Rectal smooth muscle tissue (tissue), 1 donor: ENCODE measurements at regions not wholly inside any gene's neighbourhood (a gene's known extent, or its start where the extent isn't known, plus 50 kb on each side); places are given as distances from the start of the nearest gene placed in this dataset.

Experiments used
- H3K27ac ChIP-seq: one replicate; pipeline ENCODE4 v1.7.0; 2013; ENCODE audit warnings: low read depth, low read length, inconsistent platforms
- H3K27me3 ChIP-seq: one replicate; pipeline ENCODE4 v1.7.0; 2013; ENCODE audit warnings: low read length; ENCODE audit not compliant: control insufficient read depth, insufficient read depth
- H3K36me3 ChIP-seq: one replicate; pipeline ENCODE4 v1.7.0; 2013; ENCODE audit warnings: low read length; ENCODE audit not compliant: control insufficient read depth, insufficient read depth
- H3K4me1 ChIP-seq: one replicate; pipeline ENCODE4 v1.7.0; 2013; ENCODE audit warnings: low read length; ENCODE audit not compliant: control insufficient read depth, insufficient read depth
- H3K4me3 ChIP-seq: one replicate; pipeline ENCODE4 v1.7.0; 2013; ENCODE audit warnings: low read length
- H3K9ac ChIP-seq: one replicate; pipeline ENCODE4 v1.7.0; 2013; ENCODE audit warnings: low read length

DNA sequence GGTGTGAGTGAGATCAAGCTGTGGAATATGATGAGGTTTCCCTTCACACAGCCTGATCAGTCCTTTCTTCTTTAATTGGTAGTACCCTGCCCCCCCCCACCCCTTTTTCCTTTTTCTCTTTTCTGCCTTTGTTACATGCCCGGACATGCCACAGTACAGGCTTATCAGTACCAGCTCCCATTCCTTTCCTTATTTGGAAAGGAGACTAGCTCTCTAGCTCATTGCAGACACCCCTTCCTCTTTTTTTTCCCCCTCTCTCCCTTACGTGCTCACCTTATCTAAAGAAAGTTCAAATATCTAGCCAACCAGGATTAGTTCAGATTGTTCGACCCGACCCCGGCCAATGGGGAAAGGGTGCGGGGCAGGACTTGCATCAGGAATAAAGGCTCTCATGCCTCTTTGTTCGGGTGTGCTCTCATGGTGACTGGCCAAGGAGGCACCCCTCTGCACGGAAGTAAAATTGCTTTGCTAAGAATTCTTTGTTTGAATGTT lies 230.4 kb downstream of the ACTR3B start:
- H3K36me3 ChIP-seq, result no peaks in the 10 kb centered on the region
- H3K27me3 ChIP-seq, result no peaks in the 10 kb centered on the region
- no peak overlapping the region for H3K4me3 ChIP-seq
- no peak overlapping the region for H3K27ac ChIP-seq
- no peaks in the 10 kb centered on the region for H3K4me1 ChIP-seq
- H3K9ac ChIP-seq, result no peak overlapping the region

GRCh38 chr7:152998420-152998819 lies 238.9 kb downstream of the ACTR3B start:
- Histone ChIP-seq H3K4me3 (no peak overlapping the region), H3K4me1 (no peaks in the 10 kb centered on the region), H3K27me3 (no peaks in the 10 kb centered on the region), H3K9ac (no peak overlapping the region), H3K27ac (no peak overlapping the region), H3K36me3 (no peaks in the 10 kb centered on the region)

DNA sequence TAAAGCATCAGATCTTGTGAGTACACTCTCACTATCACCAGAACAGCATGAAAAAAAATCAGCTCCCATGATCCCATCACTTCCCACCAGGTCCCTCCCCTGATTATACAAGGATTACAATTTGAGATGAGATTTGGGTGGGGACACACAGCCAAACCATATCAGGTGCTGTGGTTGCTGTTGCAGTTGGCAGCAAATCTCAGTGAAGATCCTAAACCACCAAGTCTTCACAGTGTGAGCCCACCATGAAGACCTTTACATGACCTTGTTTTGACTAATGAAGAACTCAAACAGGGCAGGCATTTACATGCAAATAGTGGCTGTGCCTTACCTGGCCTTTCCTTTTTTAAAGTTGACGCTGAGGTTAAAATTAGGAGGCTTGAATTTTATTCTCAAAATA lies 242.6 kb downstream of the ACTR3B start:
- H3K36me3 ChIP-seq, result no peaks in the 10 kb centered on the region
- no peak overlapping the region for H3K4me3 ChIP-seq
- no peak overlapping the region for H3K9ac ChIP-seq
- no peaks in the 10 kb centered on the region for H3K4me1 ChIP-seq
- no peak overlapping the region for H3K27ac ChIP-seq
- H3K27me3 ChIP-seq, result no peaks in the 10 kb centered on the region

DNA sequence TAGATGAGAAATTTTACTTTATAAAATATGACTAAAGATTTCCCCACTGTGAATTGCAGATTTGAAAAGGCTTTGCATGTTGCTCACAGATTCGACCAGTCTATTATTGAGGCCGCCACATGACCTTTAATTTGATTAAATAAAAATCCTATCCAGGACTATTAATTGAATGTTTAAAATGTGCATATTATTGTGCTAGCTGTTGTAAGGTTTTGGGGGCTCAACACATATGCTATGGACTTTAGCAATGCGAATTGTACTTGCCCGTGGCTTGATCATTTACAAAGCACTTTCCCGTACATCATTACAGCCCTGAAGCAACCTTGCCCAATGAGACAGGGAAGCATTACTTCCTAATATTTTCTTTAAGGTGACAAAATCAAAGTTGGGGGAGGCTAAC lies 243.0 kb downstream of the ACTR3B start:
- no peaks in the 10 kb centered on the region for H3K36me3 ChIP-seq
- no peaks in the 10 kb centered on the region for H3K27me3 ChIP-seq
- H3K4me1 ChIP-seq, result no peaks in the 10 kb centered on the region
- no peak overlapping the region for H3K9ac ChIP-seq
- no peak overlapping the region for H3K4me3 ChIP-seq
- no peak overlapping the region for H3K27ac ChIP-seq

- no peak overlapping the region for H3K9ac ChIP-seq
These were observed 244.8 kb downstream of the ACTR3B start for GRCh38 chr7:153004341-153004740.

GRCh38 chr7:153005750-153006435 lies 246.3 kb downstream of the ACTR3B start:
- H3K27me3 ChIP-seq, result no peaks in the 10 kb centered on the region
- H3K36me3 ChIP-seq, result no peaks in the 10 kb centered on the region
- H3K27ac ChIP-seq, result no peak overlapping the region
- H3K9ac ChIP-seq, result no peak overlapping the region
- H3K4me1 ChIP-seq, result no peaks in the 10 kb centered on the region
- no peak overlapping the region for H3K4me3 ChIP-seq

More at GRCh38 chr7:153004341-153004740, 244.8 kb downstream of the ACTR3B start:
- Histone ChIP-seq H3K27me3 (no peaks in the 10 kb centered on the region), H3K4me3 (no peak overlapping the region), H3K36me3 (no peaks in the 10 kb centered on the region), H3K4me1 (no peaks in the 10 kb centered on the region), H3K27ac (no peak overlapping the region)

- Histone ChIP-seq H3K4me1 (no peaks in the 10 kb centered on the region), H3K27ac (no peak overlapping the region), H3K36me3 (no peaks in the 10 kb centered on the region), H3K9ac (no peak overlapping the region), H3K4me3 (no peak overlapping the region), H3K27me3 (no peaks in the 10 kb centered on the region)
These were observed 246.9 kb downstream of the ACTR3B start for GRCh38 chr7:153006452-153006851.

- no peak overlapping the region for H3K27ac ChIP-seq
- H3K4me3 ChIP-seq, result no peak overlapping the region
These were observed 247.4 kb downstream of the ACTR3B start for GRCh38 chr7:153006911-153007310.

DNA sequence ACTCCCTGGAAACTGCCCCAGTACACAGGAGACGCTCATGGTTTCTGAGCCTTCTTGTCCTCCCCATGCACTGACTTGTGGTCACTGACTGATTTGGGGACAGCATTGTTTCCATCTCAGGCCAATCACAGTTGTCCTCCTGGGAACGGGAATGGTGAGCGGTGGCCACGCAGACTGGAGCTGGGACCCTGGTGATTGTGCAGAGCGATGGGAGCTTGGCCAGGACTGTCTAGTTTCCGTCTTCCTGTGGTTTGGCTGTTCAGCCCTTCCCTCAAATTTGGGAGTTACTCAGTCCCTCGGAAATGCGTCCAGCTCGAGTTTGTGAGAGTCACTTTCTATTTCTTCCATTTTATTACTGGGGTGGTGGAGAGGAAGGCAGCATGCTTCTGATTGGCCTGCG lies 250.9 kb downstream of the ACTR3B start:
- Histone ChIP-seq H3K4me1 (no peaks in the 10 kb centered on the region), H3K36me3 (no peaks in the 10 kb centered on the region), H3K27ac (no peak overlapping the region), H3K4me3 (no peak overlapping the region), H3K27me3 (no peaks in the 10 kb centered on the region), H3K9ac (no peak overlapping the region)

More at GRCh38 chr7:153006911-153007310, 247.4 kb downstream of the ACTR3B start:
- no peak overlapping the region for H3K9ac ChIP-seq
- H3K27me3 ChIP-seq, result no peaks in the 10 kb centered on the region
- H3K36me3 ChIP-seq, result no peaks in the 10 kb centered on the region
- H3K4me1 ChIP-seq, result no peaks in the 10 kb centered on the region

GRCh38 chr7:153012203-153012602 lies 252.7 kb downstream of the ACTR3B start:
- H3K27me3 ChIP-seq, result no peaks in the 10 kb centered on the region
- no peak overlapping the region for H3K4me3 ChIP-seq
- H3K4me1 ChIP-seq, result no peaks in the 10 kb centered on the region
- H3K9ac ChIP-seq, result no peak overlapping the region
- H3K27ac ChIP-seq, result no peak overlapping the region
- no peaks in the 10 kb centered on the region for H3K36me3 ChIP-seq

GRCh38 chr7:153017223-153017622 lies 257.7 kb downstream of the ACTR3B start:
- H3K9ac ChIP-seq, result no peak overlapping the region
- H3K4me1 ChIP-seq, result no peaks in the 10 kb centered on the region
- no peaks in the 10 kb centered on the region for H3K27me3 ChIP-seq
- H3K4me3 ChIP-seq, result no peak overlapping the region
- H3K27ac ChIP-seq, result no peak overlapping the region
- H3K36me3 ChIP-seq, result no peaks in the 10 kb centered on the region

DNA sequence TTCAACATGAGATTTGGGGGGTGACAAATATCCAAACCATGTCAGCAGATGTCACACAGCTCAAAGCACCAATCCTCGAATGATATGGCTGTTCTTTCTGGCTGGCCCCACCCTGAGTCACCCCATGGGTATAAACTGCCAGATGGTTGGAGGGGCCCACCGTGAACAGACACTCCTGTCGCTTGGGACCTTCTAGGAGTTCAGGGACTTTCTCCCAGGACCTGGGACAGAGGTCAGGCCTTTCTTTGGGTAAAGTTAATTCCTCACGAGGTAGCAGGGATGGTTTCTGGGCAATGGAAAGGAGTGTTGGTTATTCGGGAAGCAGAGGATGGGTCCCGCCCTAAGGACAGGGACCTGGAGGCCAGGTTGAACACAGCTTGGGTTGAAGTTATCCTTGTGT lies 262.0 kb downstream of the ACTR3B start:
- Histone ChIP-seq H3K27ac (no peak overlapping the region), H3K27me3 (no peaks in the 10 kb centered on the region), H3K4me3 (no peak overlapping the region), H3K36me3 (no peaks in the 10 kb centered on the region), H3K9ac (no peak overlapping the region), H3K4me1 (no peaks in the 10 kb centered on the region)

GRCh38 chr7:153022475-153023193 lies 263.1 kb downstream of the ACTR3B start:
- H3K4me1 ChIP-seq, result no peaks in the 10 kb centered on the region
- H3K27me3 ChIP-seq, result no peaks in the 10 kb centered on the region
- H3K27ac ChIP-seq, result no peak overlapping the region
- H3K4me3 ChIP-seq, result no peak overlapping the region
- H3K36me3 ChIP-seq, result no peaks in the 10 kb centered on the region
- no peak overlapping the region for H3K9ac ChIP-seq
